NCI-H2081 (cell line): ENCODE measurements at regions not wholly inside any gene's neighbourhood (a gene's known extent, or its start where the extent isn't known, plus 50 kb on each side); places are given as distances from the start of the nearest gene placed in this dataset.
A peak's percentile ranks its signal among the peaks of the same experiment; 100 is the strongest.

ENCODE experiments used
- DNase-seq, 2 experiments: peaks; one replicate each; lab custom pipeline; 2025; lab: John Stamatoyannopoulos, UW

DNA sequence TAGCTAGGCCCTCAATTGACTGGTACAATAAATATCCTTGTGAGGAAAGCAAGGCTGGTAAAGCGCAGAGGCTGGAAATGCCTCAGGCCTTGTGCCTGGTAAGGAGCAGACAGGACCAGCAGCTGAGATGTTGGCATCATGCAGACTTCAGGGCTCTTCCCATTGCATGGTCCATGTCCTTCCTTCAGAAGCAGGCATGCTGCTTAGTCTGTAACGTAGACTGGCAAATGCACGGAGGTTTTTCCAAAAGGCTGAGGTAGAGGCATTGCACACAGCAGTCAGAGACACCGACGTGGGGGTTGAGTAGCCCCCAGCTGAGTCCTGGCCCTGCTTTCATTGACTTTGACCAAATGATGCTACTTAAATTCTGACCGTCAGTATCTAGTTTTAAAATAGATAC, 87.1 kb downstream of the ADRB2 start:
- no peak for DNase-seq

DNA sequence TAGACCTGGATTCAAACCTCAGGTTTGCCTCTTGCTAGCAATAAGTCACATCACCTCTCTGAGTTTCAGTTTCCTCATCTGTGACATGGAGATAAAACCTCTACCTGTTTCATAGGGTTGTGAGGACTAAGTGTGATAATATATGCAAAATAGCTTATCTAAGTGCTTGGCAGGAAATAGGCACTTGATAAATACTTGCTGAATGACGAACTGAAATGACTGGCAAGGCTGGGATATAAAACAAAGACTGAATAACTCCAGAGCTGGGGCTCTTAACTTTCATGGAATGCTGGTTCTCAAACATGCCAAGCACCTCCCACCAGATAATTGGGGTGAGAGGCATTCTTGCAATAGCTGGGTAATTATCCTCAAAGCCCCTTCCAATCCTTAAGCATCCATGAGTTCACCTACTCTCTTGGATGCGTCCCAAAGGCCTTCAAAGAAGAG, 87.6 kb downstream of the ADRB2 start:
- DNase-seq, result no peak

DNA sequence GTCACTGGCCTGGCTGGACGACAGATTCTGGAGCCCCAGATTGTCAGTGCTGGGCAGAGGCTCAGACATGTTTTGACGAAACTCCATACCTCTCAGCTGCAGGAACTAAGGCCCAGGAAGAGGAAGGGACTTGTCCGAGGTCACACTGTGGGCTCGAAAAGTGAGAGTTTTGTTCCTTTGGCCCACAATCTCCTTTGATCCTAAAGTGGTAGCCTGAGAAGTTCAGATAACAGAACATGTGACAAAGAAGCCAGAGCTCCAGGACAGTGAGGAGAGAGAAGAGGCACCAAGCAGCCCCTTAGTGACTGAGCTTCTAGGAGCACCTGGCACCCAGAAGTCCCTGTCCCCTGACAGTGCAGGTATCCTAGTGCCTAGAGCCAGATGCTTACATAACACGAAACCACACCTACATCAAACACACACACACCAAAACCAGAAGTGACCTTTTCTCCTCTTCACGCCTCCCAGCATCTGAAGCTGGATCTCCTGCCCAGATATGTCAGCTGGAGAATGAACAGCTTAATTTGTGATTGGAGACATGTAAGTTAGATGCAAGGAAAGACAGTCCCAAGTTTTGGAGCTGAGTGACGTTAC, 88.9 kb downstream of the ADRB2 start:
- no peak for DNase-seq

DNA sequence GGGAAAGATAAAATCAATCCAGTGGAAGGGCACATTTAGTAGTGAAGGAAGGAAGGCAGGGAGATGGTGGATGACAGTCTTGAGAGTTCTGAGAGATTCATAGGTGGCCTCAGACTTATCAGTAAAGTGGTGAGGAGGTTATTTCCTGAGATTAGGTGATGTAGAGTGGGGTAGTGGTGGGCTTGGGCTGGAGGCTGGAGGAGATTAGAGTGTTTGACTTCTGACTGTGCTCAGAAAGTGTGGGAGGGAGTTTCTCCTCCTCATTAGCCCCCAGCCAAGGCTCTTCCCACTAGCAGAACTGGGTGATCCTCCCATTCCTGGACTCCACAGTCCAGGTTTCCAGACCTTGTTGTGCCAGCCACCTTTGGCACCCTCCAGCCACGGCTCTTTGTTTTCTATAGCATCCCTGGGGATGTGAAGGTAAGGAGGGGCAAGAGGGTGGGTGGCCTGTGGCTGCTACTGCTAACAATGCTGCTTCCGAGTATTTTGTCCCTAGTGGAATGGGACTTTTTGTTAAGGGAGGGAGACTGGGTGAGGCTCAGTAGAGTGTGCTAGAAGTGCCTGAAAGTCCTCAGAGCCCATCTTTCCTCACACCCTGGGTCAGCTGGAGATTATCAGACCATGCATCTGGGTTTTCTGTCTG, 94.4 kb downstream of the ADRB2 start:
- no peak for DNase-seq

DNA sequence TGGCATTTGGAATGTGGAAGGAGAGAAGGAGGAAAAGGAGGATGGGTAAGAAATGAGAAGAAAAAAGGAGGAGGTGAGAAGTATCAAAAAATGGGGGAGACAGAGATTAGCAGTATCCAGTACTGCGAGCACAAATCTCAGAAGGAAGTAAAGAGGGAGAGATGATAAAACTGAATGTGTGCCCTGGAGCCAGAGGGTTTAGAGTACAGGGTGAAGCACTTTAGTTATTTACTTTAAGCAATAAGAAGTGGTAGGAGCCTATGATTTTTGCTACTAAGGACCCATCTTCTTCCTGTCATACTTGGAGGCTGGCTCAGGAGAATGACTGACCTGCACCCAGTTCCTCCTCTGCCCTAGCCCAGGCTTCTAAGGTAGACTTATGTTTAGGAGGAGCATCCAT, 94.9 kb downstream of the ADRB2 start:
- DNase-seq, result no peak

DNA sequence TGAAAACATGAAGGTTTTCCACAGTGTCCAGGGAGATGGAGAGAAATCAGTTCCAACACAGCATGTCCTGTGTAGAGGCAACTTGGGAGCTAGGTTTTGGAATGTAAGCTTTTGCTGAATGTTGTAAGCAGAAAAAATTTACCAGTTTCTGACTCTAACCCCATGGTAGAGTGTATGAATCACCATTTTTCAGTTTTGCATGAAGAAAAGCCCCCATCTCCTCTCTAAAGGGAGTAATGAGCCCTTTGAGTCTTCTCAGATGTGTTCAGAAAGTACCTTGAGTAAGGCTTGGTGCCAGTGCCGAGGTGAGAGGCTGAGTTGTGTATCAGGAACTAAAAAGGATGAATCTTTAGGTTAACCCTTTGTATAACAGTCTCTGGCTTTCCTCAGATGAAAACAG, 96.2 kb downstream of the ADRB2 start:
- no peak for DNase-seq

DNA sequence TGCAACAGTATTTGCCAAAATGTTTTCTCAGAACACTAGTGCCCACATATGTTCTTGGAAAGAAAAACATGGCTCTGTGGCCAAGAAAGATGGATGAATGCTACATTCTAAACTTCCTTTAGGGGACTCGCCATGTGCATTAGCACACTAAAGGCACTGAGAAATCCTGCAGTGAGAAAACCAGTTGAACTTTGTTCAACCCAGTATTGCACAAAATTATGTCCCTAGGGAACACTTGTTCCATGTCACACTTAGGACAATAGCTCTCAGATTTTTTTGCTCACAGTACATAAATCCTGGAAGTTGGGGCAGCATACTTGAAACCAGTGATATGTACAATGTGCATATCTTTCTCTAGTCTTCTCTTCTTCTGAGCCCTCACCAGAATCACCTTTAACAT, 96.6 kb downstream of the ADRB2 start:
- no peak for DNase-seq

DNA sequence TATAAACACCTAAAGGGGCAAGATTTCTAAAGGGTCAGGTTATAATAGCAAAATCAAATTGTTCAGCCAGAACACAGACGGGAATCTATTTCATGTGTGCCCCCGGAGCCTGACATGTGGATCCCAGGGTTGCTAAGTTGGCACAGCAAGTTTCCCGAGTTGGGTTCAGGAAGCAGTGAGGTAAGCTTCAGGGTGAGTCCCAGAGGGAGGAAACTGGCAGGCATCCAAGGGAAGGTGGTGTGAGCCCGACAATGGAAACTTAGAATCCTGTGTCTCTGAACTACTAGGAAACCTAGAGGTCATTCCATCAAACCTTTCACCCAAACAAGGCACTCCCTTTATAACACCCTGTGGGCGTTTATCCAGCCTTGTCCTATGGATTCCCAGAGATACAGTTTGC, 98.4 kb downstream of the ADRB2 start:
- no peak for DNase-seq

DNA sequence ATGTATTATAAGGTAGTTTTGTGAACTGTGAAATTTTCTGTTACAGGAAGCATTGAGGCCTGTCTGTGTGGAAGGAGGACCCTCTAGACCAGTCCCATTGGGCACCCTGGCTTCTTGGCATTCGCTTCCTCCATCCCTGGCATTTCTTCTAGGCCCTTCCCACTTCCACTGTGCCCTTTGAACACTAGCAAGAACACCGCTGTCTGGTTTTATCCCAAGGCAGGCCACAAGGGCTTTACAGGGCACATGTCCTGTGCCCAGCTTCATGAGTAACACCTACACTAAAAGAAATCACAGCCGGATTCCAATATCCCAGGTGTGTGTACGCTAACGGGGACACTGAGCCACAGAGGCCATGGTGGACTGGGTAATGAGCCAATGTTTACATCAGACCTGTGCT, 99.8 kb downstream of the ADRB2 start:
- no peak for DNase-seq

DNA sequence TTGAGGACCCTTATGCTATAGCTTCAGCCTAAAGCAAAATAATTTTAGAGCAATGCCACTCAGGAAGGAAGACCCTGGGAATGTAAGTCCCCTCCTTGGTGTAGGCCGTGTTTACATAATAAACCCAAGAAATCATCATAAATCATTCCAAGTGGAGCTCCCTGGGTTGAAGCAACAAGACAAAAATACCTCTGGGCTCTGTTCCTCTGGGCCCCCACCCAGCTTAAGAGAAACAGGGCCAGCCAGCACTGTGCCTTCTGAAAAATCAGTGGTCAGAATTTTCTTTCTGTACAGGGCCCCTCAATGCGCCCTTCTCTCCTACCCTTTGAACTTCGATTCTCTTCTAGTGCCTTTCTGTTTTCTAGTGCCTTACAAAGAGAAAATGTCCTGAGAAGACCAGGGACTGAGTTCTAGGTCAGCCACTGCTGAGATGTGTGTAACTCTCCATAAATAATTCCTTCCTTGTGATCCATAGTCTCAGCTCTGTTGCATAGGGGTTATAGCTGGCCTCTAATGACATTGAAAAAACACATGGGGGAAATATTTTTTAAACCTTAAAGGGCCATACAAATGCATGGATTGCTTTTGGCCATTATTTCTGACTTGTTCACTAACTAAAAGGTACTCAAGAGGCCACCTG, 101.0 kb downstream of the ADRB2 start:
- DNase-seq, result no peak

DNA sequence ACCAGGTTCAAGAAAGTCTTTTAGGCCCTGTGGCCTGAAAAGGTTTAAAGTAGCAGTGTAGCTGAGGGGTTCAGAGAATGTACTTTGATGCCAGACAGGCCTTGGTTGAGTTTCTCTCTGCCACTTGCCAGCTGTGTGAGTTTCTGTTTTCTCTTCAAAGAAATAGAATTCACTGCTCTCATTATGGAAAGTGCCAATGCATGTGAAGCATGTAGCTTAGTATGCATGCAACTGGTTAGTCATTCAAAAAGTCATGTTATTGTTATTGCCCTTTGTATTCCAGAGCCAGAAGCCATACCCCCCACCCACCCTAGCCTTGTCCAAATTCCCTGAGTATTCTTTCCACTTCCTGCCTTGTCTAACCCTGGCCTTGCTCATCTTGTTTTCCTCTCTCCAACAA, 101.7 kb downstream of the ADRB2 start:
- DNase-seq, result no peak

DNA sequence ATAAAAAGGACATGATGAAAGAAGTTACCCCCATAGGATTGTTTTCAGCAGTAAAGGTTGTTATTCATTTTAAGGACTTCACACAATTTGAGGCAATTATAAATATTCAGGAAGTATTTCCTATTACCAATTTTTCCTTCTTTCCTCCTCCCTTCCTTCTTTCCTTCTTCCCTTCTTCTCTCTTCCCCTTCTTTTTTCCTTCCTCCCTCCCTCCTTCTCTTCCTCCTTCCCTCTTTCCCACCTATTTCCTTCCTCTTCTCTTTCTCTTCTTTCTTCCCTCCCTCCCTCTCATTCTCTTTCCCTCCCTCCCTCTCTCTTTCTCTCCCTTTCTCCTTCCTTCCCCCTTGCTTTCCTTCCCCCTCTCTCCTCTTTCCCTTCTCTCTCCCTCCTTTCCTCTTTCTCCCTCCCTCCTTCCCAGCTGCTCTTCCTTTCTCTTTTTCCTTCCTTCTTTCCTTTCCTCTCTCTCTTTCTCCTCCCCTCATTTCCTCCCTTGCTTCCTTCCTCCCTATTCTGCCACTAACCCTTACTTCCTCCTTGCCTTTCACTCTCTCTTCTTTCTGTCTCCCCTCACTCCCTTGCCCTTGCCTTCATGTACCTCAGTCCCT, 105.1 kb downstream of the ADRB2 start:
- DNase-seq, result no peak

DNA sequence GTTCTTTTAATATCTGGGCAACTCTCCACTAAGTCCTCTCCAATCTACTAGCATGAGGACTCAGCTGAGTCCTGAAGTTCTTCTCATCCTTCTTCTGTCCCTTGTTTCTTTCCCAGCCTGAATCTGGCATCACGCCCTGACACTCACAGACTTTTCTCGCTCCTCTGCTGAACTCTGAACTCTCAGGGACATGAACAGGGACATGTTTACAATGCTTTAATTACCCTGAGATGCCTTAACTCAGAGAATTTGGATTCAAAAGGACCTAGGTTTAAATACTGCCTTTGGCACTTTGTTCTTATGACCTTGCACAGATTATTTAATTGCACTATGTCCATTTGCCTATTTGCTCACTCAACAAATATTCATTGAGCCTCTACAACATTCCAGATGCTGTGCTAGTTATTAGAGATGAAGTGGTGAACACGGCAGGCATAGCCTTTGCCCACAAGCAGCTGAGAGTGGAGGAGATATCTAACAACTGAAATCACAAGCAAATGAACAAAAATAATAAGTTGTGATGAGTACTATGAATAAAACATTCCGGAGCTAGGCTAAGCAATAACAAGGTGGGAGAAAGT, 106.0 kb downstream of the ADRB2 start:
- DNase-seq, result no peak

DNA sequence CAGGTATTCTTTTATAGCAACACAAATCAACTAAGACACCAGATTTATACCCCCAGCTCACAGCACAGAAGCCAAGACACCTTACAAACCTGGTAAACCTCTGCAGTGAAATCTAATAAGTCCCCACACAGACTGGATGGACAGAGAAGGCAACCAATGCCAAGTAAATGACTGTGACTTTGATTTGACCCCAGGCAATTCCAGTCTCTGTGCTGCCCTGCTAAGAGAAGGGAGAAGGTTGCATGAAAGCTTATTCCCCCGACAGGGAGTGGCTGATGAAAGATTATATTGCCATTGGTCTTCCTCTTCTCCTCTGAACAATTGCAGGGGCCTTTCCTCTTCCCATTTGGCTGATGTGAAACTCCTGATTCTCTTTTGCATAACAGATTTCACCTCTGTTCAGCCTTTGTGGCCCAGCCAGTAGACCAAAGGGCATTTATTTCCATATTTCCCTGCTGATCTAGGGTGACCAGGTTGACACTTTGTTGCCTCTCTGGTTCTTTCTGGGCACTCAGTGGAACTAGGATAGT, 107.6 kb downstream of the ADRB2 start:
- no peak for DNase-seq

DNA sequence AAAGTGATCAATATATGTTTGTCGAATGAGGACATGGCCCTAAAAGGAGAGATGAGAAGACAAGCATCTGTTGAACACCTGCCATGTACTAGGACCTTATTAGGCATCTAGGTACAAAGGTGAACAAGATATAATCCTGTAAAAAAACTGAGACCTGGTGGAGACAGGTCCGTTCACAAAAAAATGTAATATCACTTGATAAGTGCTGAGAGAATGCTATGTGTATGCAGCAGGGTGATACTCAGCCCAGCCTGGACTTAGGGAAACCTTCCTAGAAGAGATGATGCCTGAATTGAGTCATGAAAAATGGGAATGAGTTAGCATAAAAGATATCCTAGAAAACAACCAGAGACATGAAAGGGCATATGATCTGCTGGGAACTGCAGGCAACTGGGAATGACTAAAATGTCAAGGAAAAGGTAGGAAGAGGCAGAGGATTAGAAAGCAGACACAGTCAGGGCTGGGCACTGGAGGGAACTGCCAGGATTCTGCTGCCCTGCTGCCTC, 108.5 kb downstream of the ADRB2 start:
- DNase-seq, result no peak

DNA sequence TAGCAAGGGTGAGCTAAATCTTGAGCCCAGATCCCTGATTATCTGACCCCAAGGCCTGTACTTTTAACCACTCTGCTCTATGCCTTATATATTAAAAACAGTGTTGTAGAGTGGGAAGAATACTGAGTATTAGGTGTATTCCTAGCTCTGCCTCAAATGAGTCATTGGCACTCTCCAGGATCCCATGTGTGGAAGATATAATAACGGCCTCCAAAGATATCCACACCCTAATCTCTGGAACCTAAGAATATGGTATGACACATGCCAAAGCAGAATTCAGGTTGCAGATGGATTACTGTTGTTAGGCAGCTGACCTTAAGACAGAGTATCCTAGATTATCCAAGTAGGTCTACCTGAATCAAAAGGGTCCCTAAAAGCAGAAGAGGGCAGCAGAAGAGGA, 110.8 kb downstream of the ADRB2 start:
- no peak for DNase-seq

DNA sequence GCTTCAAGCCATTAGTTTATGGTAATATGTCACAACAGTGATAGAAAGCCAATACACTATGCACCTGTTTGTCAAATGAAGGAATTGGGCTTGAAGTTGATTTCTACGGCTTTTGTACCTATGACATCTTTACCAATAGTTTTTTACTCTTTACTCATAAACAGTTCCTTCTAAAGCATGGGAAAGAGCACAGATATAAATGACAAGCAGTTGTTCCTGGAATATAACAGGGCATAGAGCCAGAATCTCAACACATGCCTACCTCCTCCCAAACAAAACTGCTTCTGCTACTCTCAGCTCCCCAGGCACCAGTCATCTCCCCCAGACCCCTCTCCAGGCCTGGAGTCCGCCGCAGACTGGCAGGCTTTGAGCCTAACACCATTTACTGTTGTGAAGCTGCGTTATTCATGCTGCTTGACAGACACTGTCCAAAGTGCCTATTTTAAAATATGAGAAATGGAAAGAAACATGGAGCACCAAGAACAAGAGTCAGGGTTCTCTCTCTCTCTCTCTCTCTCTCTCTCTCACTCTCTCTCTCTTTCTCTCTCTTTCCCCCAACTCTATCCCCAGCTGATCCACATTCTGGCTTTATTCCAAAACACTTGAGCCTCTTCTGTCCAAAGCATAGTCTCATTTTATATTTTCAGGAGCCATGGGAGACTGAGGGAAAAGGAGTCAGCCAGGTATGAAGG, 111.6 kb downstream of the ADRB2 start:
- DNase-seq, result no peak

DNA sequence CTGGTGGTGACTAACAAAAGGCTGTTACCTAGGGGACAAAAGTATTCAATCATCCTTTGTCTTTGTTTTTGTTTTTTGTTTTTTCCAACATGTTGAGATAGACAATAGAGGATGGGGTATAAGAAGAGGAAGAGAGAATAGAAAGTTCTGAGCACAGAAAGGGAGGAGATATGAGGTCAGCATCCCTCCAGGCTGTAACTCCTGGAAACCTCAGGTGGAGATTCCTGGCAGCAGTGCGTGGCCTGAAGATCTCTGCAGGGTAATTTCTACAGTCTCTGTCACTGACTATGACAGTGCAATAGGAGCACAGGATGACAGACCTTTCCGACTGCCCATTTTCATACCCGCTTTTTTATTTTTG, 112.1 kb downstream of the ADRB2 start:
- DNase-seq, result no peak

DNA sequence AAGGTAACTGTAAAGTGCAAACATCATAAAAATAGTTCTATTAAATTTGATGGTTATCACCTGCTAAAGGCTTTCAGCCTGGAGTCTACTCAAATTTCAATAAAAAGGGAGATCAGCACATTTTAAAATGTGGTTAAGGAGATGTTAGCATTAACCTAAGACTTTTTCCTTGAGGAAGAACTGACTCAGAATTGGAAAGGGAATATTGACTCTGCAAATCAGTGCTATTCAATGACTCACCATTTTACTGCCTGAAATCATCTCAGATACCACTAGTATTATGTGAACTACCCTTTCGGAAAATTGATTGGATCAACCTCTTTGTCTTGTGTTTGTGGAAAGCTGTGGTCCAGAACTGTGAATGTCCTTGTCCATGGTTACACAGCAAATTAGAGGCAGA, 113.3 kb downstream of the ADRB2 start:
- DNase-seq, result no peak

DNA sequence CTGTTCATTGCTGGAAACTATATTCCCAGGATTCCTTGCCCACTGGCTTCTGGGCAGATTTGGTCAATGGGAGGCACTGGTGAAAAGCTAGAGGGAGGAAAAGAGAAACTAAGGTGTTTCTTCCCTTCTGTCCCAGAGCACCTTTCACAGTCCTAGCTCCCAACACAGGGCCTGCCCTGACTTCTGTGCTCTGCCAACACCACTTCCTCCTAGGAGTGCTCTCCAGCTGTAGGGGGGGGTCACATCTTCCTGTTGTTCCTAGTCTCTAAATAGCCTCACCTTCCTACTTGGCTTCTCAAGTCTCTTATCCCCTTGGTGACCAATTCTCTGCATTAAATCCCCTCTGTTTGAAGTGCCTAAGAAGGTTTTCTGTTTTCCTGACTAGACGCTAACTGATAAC, 115.4 kb downstream of the ADRB2 start:
- DNase-seq, result no peak

DNA sequence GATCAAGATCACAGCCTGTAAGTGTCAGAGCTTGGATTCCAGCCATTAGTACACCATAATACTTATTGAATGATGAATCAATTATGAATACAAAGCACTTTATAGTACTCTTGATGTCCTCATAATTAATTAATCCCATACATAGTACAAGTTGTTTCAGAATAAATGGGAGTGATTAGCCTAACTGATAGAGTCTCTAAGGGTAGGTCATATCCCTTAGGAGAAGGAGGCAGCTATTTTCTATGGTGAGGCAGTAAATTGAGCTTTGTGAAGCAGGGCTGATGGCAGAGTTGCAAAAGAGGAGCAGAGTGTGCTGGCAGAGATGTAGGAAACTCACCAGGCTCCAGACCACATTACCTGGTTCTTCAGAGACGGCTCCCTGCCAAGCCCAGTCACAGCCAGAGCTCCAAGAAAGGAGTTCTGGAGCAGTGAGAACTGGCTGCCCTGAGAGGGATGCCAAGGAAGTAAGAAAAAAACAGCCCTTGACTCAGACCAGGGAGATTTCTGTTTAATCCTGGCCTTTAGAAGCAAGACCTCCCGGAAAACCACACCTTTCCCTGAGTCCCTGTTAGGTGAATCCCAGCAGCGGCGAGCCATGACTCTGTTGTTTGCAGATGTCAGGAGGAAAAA, 112.9 kb downstream of the SH3TC2 start:
- DNase-seq, result no peak

DNA sequence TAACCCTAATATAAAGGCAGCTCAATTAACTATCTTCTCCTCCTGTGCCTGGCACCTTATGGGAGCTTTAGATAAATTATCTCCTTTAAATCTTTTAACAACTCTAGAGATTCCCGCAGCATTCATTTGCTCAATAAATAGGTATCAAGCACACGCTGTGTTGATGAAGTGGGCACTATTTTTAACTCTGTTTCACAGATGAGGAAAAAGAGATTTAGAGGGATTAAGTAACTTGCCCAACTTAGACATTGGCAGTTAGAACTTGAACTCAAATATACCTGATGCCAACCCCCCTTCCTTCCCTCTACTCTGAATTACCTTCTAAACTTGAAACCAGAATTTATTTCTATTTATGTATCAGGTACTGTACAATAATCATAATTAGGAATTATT, 112.4 kb downstream of the SH3TC2 start:
- DNase-seq, result peak in 1 of 2 experiments; percentile 32
